DLD1 (cell line): ENCODE measurements at regions not wholly inside any gene's neighbourhood (a gene's known extent, or its start where the extent isn't known, plus 50 kb on each side); places are given as distances from the start of the nearest gene placed in this dataset.
"Not testable (repeated sequence)": the region's sequence is repeated elsewhere in the genome, so short reads cannot be mapped to it uniquely, and the experiment has no call there.

Experiments used
- in situ Hi-C: cut with HindIII; loops from 2 replicates; pipeline ENCODE4 v1.10.0; 2017; ENCODE audit warnings: low sequenced_read_pairs

- in situ Hi-C loops, result not testable (repeated sequence)
Measured at GRCh38 chr2:175777337-175777736, 224.7 kb downstream of the LNPK start.

- in situ Hi-C loops, result no loop called here
Measured at GRCh38 chr2:175769200-175769599, 232.9 kb downstream of the LNPK start.

GRCh38 chr2:175766880-175767279, 235.2 kb downstream of the LNPK start:
- in situ Hi-C loops, result no loop called here

- in situ Hi-C loops, result no loop called here
Measured at GRCh38 chr2:175755656-175756386, 246.2 kb downstream of the LNPK start.

- in situ Hi-C loops, result no loop called here
Measured at GRCh38 chr2:175755169-175755568, 246.9 kb downstream of the LNPK start.

- in situ Hi-C loops, result no loop called here
Measured at GRCh38 chr2:175750195-175750594, 251.9 kb downstream of the LNPK start.

- in situ Hi-C loops, result no loop called here
Measured at GRCh38 chr2:175745911-175746310, 256.2 kb downstream of the LNPK start.

GRCh38 chr2:175744000-175744399, 258.1 kb downstream of the LNPK start:
- in situ Hi-C loops, result no loop called here

- in situ Hi-C loops, result no loop called here
Measured at GRCh38 chr2:175743011-175743410, 259.1 kb downstream of the LNPK start.

GRCh38 chr2:175742367-175742766, 259.7 kb downstream of the LNPK start:
- in situ Hi-C loops, result no loop called here

GRCh38 chr2:175741164-175741563, 260.9 kb downstream of the LNPK start:
- in situ Hi-C loops, result no loop called here

- in situ Hi-C loops, result no loop called here
Measured at GRCh38 chr2:175737722-175738361, 264.2 kb downstream of the LNPK start.

GRCh38 chr2:175734686-175735085, 267.4 kb downstream of the LNPK start:
- in situ Hi-C loops, result no loop called here

- in situ Hi-C loops, result no loop called here
Measured at GRCh38 chr2:175732531-175732930, 269.5 kb downstream of the LNPK start.

- in situ Hi-C loops, result no loop called here
Measured at GRCh38 chr2:175730050-175730449, 272.0 kb downstream of the LNPK start.

- in situ Hi-C loops, result no loop called here
Measured at GRCh38 chr2:175729049-175729706, 272.9 kb downstream of the LNPK start.

- in situ Hi-C loops, result no loop called here
Measured at GRCh38 chr2:175728032-175728431, 274.0 kb downstream of the LNPK start.

GRCh38 chr2:175726223-175726622, 275.8 kb downstream of the LNPK start:
- in situ Hi-C loops, result no loop called here

- in situ Hi-C loops, result no loop called here
Measured at GRCh38 chr2:175709248-175709647, 292.8 kb downstream of the LNPK start.

- in situ Hi-C loops, result no loop called here
Measured at GRCh38 chr2:175707322-175707721, 294.7 kb downstream of the LNPK start.

GRCh38 chr2:175704568-175704967, 297.5 kb downstream of the LNPK start:
- in situ Hi-C loops, result not testable (repeated sequence)

GRCh38 chr2:175698061-175698460, 304.0 kb downstream of the LNPK start:
- in situ Hi-C loops, result loop anchor here (10.0 kb wide), 1 partner anchor 377 kb away; no protein-coding TSS in a partner anchor
